ENCODE measurements at regions not wholly inside any gene's neighbourhood (a gene's known extent, or its start where the extent isn't known, plus 50 kb on each side); places are given as distances from the start of the nearest gene placed in this dataset.

DNA sequence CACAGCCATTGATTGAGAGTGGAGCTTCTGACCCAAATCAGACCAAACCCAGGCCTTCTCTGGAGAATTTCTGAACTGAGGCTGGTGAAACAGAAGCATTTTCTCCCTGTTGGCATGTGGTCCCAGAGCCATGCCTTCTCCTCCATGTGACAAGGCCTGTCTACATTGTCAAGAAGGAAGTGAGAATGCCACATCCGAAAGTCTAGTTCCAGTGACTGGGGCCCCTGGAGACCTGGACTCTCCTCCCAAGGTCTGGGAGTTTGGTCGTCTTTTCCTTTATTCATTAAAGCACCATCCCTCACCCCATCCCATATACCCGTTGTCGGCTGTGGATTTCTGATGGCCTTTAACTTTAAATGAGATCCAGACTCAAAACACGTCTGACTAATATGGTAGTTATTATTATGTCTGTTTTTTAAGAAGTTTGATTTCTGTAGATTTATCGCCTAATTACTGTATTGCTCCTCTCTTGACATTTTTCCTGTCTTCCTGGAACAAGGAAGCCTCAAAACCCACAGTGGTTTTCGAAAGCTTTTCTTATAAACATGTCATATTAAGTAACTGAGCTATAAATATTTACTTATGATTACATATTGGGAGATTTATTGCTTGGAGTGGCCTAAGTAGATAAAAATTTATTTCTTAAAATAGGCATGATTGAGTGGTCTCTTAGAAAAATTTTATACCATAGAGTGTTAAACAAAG, 128.3 kb upstream of the FRY start:
- no CpG with 5 or more reads among the region's 7 CpGs for WGBS, 2 experiments (ENCODE audit: extremely low coverage in 2 of 2, insufficient read length in 1 of 2)
- Histone ChIP-seq H3K9me1 (ENCODE audit: insufficient read depth, low read length) (peaks cover 1% of the 10 kb centered on the region; the same call in 1 of the 2 replicates), H2BK5ac (ENCODE audit: low read depth, low read length, poor library complexity, severe bottlenecking) (no peak overlapping the region), H2BK20ac (ENCODE audit: low read depth, low read length) (no peak overlapping the region), H2AFZ (replicated peaks; ENCODE audit: low read length, poor library complexity) (no peak overlapping the region), H3K4me3 (ENCODE audit: insufficient read depth, low read depth, low read length) (no peak overlapping the region), H3K4ac (ENCODE audit: low read depth, low read length) (no peak overlapping the region), H3K14ac (replicated peaks; ENCODE audit: low read depth, low read length) (no peak overlapping the region), H4K8ac (ENCODE audit: low read depth in 2 of 2, low read length in 2 of 2) (no peak overlapping the region), H3K36me3 (ENCODE audit: control insufficient read depth, insufficient read depth, low read length) (no peaks in the 10 kb centered on the region), H4K91ac (ENCODE audit: insufficient read depth, low read depth, low read length) (no peak overlapping the region), H2AK9ac (replicated peaks; ENCODE audit: low read depth, low read length, poor library complexity) (no peak overlapping the region), H2AK5ac (ENCODE audit: low read depth, low read length) (no peak overlapping the region), H3K9me3 (ENCODE audit: control insufficient read depth, insufficient read depth, low read length) (peaks cover 4% of the 10 kb centered on the region; the same call in 1 of the 2 replicates), H3K27ac (ENCODE audit: insufficient read depth, low read length) (no peak overlapping the region), H4K20me1 (ENCODE audit: insufficient read depth, low read length) (no peaks in the 10 kb centered on the region), H3K4me2 (ENCODE audit: low read depth, low read length) (no peak overlapping the region), H3K79me1 (ENCODE audit: low read depth in 1 of 2, low read length in 2 of 2) (no peaks in the 10 kb centered on the region), H3K23ac (ENCODE audit: low read depth, low read length) (no peak overlapping the region), H2BK15ac (ENCODE audit: low read depth, low read length) (no peak overlapping the region), H3K9ac (ENCODE audit: low read depth, low read length) (no peak overlapping the region), H4K5ac (ENCODE audit: low read depth, low read length) (no peak overlapping the region), H3K4me1 (ENCODE audit: control insufficient read depth, insufficient read depth, low read length) (no peaks in the 10 kb centered on the region), H3K18ac (ENCODE audit: low read depth, low read length) (no peak overlapping the region; the same call in 1 of the 2 replicates), H2BK120ac (ENCODE audit: low read depth, low read length) (no peak overlapping the region), H3K27me3 (ENCODE audit: control insufficient read depth, insufficient read depth, low read length) (peaks cover 11% of the 10 kb centered on the region), H3K56ac (ENCODE audit: extremely low read depth, insufficient read depth, low read length) (no peak overlapping the region)
- ATAC-seq (ENCODE audit: low read depth) (no peak), DNase-seq (no peak)
- no TSS peak for BruUV-seq (replicated peaks)
- ChIA-PET POLR2A (ENCODE audit: unreplicated experiment) (interaction anchor here (0.5 kb wide), 1 partner anchor 716 kb away, joined by 5 read pairs; no protein-coding TSS in a partner anchor), CTCF (no interaction called here)
- intact Hi-C loops (cut with micrococcal nuclease) (no loop called here), dilution Hi-C loops (cut with HindIII; ENCODE audit: low sequenced_read_pairs, unreplicated experiment) (no loop called here), in situ Hi-C loops (cut with MboI; ENCODE audit: low sequenced_read_pairs) (no loop called here)
- TF ChIP-seq ELK1 (IDR thresholded peaks at IDR 0.05; ENCODE audit: borderline replicate concordance, low read depth, low read length) (no peak), MXI1 (IDR thresholded peaks at IDR 0.05; ENCODE audit: borderline replicate concordance, low read depth, low read length) (no peak), BHLHE40 (IDR thresholded peaks at IDR 0.05; ENCODE audit: low read depth, low read length) (no peak), RFX5 (IDR thresholded peaks at IDR 0.05; ENCODE audit: low read depth, low read length) (no peak), FOS (IDR thresholded peaks at IDR 0.05; ENCODE audit: low read depth, low read length) (no peak), RCOR1 (IDR thresholded peaks at IDR 0.05; ENCODE audit: insufficient replicate concordance, low read length) (no peak), CTCF (conservative IDR thresholded peaks at IDR 0.05; ENCODE audit: low read depth, low read length) (no peak), CHD1 (IDR thresholded peaks at IDR 0.05; ENCODE audit: low read depth, low read length) (no peak), NFE2L2 (IDR thresholded peaks at IDR 0.05; ENCODE audit: low read depth, low read length) (no peak), MAZ (IDR thresholded peaks at IDR 0.05; ENCODE audit: borderline replicate concordance, low read depth, low read length) (no peak), POLR2A (IDR thresholded peaks at IDR 0.05; ENCODE audit: low read depth, low read length) (no peak), SMC3 (IDR thresholded peaks at IDR 0.05; ENCODE audit: low read depth, low read length) (no peak), MAFK (IDR thresholded peaks at IDR 0.05; ENCODE audit: low read depth, low read length) (no peak), RAD21 (IDR thresholded peaks at IDR 0.05; ENCODE audit: low read length) (no peak), CEBPB (IDR thresholded peaks at IDR 0.05; ENCODE audit: low read depth, low read length) (no peak)
- TF ChIP-seq, protein P1, sequence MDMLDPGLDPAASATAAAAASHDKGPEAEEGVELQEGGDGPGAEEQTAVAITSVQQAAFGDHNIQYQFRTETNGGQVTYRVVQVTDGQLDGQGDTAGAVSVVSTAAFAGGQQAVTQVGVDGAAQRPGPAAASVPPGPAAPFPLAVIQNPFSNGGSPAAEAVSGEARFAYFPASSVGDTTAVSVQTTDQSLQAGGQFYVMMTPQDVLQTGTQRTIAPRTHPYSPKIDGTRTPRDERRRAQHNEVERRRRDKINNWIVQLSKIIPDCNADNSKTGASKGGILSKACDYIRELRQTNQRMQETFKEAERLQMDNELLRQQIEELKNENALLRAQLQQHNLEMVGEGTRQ (IDR thresholded peaks at IDR 0.05; ENCODE audit: low read depth, low read length): no peak
